GM19468 (cell line): ENCODE measurements at regions not wholly inside any gene's neighbourhood (a gene's known extent, or its start where the extent isn't known, plus 50 kb on each side); places are given as distances from the start of the nearest gene placed in this dataset.
"Not testable (repeated sequence)": the region's sequence is repeated elsewhere in the genome, so short reads cannot be mapped to it uniquely, and the experiment has no call there.

Source experiments
- ATAC-seq: cut with Tn5 transposase; IDR thresholded peaks from one replicate; pipeline ENCODE4 v1.9.1; 2021; ENCODE audit warnings: mild to moderate bottlenecking, moderate library complexity, moderate number of reproducible peaks; ENCODE audit not compliant: unreplicated experiment; ENCODE audit errors: extremely low read depth

GRCh38 chr14:30252151-30252550, 306.8 kb upstream of the G2E3 start:
- ATAC-seq, result no peak

GRCh38 chr14:30252783-30253674, 305.9 kb upstream of the G2E3 start:
- no peak for ATAC-seq

DNA sequence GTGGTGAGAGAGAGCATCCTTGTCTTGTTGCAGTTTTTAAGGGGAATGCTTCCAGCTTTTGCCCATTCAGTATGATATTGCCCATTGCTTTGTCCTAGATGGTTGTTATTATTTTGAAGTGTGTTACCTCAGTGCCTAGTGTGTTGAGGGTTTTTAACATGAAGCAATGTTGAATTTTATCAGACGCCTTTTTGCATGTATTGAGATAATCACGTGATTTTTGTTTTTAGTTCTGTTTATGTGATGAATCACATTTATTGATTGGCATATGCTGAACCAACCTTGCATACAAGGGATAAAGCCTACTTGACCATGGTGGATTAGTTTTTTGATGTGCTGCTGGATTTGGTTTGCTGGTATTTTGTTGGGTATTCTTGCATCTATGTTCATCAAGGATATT, 302.3 kb upstream of the G2E3 start:
- ATAC-seq, result no peak

DNA sequence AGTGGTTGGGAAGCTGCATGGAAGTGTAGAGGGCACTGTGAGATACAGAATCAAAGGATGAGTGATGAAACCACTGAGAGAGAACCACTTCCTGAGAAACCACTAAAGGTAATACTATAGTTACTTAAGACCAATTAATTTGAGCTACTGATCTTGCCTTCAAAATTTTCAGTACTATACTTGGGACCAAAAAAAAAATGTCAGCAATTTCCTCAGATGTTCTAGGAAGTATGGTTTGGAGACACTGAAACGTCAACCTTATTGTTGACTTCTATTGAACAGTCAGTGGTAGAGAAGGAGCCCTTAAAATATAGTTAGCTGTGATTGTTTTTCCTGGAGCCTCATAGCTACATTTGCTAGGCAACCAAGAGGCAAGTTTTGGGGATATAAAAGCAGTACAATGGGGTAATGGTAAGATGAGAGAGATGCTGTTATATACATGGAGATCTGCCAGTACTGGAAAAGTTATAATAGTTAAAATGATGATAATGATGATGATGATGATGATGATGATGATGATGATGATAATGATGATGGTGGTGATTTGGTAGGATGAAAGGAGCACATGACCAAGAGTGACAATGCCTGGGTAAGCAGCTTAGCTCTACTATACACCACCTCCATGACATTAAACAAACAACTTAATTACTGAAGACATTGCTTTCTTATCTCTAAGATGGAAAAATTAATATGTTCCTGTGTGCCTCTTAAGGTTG, 300.9 kb upstream of the G2E3 start:
- ATAC-seq, result no peak

DNA sequence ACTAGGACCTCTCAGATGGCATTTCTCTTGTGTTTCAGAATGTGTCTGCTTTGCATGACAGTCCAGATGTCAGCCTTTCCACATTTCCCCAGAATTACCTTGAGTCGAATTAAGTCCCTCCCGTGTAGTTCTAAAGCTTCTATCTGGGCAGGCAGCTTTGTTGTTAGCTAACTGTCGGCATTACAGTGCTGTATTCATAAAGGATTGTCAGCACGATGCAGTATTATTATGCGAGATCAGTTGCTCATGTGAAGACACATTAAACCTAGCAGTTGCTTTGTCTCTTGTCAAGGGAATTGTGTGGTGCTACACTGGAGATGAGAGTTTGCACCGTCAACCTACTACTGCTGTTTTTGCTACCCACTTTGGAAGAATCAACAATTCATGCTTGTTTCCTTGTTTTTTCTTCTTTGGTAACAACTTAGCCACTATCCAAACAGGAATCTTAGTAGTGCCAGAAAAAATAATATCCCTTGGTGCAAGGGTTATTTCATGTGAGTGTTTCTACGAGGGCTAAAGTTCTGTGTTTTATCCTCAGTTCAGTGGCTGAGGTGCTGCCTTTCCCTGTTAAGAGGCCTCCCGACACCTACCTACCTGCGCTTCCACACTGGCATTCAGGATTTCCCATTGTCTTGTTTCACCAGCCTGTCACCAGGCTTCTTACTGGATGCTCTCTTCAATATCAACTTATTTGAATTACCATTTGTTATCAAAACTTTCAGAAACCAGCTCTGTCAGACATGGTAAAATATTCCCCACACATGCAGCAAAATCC, 297.9 kb upstream of the G2E3 start:
- no peak for ATAC-seq

- ATAC-seq, result no peak
These were observed 294.8 kb upstream of the G2E3 start for GRCh38 chr14:30264161-30264560.

DNA sequence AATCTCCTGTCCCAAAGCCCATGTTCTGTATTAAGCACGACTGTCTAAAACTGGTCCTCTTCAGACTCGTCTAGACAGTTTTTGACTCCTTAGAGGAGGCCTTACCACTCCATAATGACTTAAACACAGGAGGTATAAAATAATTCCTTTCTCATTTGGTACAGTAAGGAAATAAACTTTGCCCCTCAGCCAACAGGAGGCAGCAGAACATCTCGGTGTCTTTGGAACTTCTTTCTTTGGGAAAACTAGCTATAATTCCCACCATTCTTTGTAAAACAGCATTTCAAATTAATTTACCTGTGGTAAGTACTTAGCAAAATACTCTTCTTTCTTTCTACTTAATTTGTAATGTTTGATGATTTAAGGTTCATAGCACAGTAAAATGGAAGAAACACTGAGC, 292.7 kb upstream of the G2E3 start:
- no peak for ATAC-seq

DNA sequence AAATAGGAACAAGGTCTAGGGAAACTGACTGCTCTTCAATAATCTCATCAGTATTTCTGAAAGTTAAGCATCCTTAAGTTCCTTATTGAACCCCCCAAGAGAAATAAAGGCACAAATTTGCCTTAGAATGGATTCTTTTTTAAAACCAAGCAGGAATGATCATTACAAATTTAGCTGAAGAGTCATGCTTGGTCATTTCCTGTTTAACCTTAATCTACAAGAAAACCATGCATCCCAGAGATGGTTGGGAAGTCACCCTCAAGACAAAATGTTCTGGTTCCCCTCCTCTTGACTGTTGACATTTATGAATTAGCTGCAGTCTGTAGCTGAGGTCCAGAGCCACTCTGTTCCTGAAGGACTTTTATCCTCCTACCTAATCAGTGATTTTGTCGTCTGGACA, 291.8 kb upstream of the G2E3 start:
- ATAC-seq, result no peak

GRCh38 chr14:30270200-30271161, 288.5 kb upstream of the G2E3 start:
- ATAC-seq, result peak; percentile 98

DNA sequence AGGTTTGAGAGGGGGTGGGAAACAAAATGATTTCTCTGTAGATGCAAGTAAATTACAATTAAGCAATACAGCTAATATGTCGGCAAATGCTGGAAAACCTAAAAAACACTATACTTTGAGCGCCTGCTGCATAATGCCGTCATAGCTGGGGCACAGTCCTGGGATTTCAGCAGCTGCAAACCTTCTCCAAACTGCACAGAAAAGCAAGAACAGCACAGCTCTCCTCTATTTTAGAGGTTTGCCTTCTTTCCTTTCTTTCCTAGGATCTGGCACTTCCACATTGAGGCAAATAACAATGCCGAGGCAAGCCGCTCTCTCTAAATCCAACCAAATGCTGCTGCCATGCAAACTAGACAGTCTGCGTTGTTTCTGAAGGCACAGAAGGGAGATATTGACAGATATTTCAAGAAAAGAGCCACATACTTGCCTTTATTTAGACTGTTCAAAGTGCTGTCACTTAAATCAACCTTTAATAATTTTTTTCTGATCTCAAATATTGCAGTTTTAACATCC, 287.1 kb upstream of the G2E3 start:
- no peak for ATAC-seq

GRCh38 chr14:30272848-30273832, 285.8 kb upstream of the G2E3 start:
- ATAC-seq, result no peak

DNA sequence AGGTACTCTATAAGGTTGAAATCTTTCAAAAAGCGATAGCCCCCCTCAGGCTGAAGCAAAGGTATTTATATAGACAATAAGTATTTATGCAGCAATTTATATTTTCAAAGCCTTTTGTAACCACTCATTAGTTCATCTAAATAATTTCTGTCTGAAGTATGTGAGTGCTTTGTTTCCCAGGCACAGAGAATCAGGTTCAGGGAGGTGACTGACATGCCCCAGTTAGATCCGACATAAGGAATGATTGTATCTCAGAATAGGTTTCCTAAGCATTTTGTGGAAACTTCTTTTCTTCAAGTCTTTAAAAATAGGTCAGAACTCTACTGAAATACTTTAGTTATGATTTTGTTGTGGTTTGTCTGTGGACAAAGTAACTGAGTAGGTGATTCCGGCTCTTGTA, 283.4 kb upstream of the G2E3 start:
- no peak for ATAC-seq

GRCh38 chr14:30277268-30277667, 281.7 kb upstream of the G2E3 start:
- no peak for ATAC-seq

- ATAC-seq, result not testable (repeated sequence)
These were observed 280.1 kb upstream of the G2E3 start for GRCh38 chr14:30278856-30279255.

DNA sequence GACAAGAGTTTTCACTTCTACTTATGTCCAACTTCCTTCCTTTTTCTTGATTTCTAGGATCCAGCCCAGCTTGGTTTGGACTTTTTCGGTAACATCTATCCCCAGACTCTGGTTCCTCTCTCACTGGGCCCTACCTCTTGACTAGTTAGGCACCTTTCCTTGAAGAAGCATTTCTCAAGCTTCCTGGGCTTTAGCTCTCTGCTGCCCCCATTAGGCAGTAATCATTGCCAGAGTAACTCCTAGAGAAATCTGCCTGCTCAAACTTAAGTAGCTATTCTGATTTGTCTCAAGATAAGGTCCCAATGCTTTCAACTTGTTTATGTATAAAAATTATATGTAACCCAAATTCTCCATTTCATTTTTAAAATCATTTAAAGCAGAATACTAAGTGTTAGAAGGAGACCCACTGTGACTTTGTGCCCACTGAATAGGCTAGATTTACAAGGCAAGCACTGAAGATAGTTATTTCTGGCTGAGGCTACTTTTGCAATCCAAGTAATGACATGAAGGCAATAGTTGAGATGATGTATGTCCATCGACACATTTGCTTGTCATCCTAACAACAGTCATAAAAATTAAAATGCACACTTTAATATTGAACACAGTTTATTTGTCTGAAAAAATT, 275.0 kb upstream of the G2E3 start:
- ATAC-seq, result no peak

GRCh38 chr14:30284808-30285207, 274.1 kb upstream of the G2E3 start:
- no peak for ATAC-seq

DNA sequence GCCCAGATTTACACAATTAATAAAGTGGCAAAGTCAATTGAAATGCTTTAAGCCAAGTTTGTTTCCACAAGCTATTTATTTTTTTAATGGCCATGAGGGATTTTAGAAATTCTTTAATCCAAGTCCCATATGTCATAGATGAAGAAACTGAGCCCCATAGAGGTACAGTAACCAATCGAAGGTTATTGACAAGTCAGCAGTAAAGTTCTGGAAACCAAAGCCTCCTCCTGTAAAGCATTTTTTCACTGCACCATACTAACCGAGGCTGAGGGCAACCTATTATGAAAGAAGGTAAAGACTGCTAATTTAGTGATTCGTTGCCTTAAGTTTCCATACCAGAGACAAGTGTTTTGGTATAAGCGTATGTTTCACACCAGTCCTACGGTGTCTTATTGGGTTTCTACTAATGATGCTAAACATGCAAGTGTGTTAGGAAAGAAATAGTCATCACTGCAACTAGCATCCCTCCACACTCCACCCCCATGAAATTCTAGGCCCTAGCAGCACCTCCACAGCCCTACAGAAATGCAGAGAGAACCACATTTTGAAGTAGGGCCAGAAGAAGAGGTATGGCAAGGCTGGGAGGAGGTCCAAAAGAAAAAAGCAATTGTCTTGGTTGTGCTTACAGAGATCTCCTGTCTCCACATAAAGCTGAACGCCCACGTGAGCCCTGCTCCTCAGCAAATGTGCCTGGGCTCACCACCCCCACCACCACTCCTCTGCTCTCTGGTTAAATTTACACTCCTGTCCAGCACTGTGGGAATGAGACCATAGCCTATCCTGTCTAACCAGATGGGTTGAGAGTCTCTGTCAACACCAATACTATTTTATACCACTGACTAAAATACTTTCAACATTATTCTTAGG, 271.1 kb upstream of the G2E3 start:
- ATAC-seq, result no peak
